H9 (cell line): ENCODE measurements at regions not wholly inside any gene's neighbourhood (a gene's known extent, or its start where the extent isn't known, plus 50 kb on each side); places are given as distances from the start of the nearest gene placed in this dataset.
A peak's percentile ranks its signal among the peaks of the same experiment; 100 is the strongest.

Experiments used
- DNase-seq: peaks from one replicate; pipeline ENCODE4 v3.0.0-alpha.2; 2017
- H2AFZ ChIP-seq: one replicate; pipeline ENCODE4 v1.6.1; 2013; ENCODE audit warnings: mild to moderate bottlenecking, low read length, control low read depth, moderate library complexity
- H2AK5ac ChIP-seq: 2 replicates; pipeline ENCODE4 v1.6.1; 2013; ENCODE audit warnings: low read length, control low read depth, mixed read lengths; ENCODE audit not compliant: insufficient read length
- H2BK120ac ChIP-seq: one replicate; pipeline ENCODE4 v1.6.1; 2013; ENCODE audit warnings: low read depth, mild to moderate bottlenecking, low read length, control low read depth, inconsistent platforms; ENCODE audit not compliant: poor library complexity, severe bottlenecking
- H2BK12ac ChIP-seq: 2 replicates; pipeline ENCODE4 v1.6.1; 2013; ENCODE audit warnings: low read length, control low read depth, mixed read lengths, low read depth; ENCODE audit not compliant: insufficient read length
- H2BK15ac ChIP-seq: 2 replicates; pipeline ENCODE4 v1.6.1; 2013; ENCODE audit warnings: low read depth, low read length, control low read depth
- H2BK20ac ChIP-seq: one replicate; pipeline ENCODE4 v1.6.1; 2013; ENCODE audit warnings: low read depth, mild to moderate bottlenecking, low read length, control low read depth, inconsistent platforms; ENCODE audit not compliant: poor library complexity, severe bottlenecking
- H2BK5ac ChIP-seq: 2 replicates; pipeline ENCODE4 v1.6.1; 2013; ENCODE audit warnings: low read length, control low read depth, mixed read lengths; ENCODE audit not compliant: insufficient read length
- H3K14ac ChIP-seq: 2 replicates; pipeline ENCODE4 v1.6.1; 2013; ENCODE audit warnings: low read length, control low read depth; ENCODE audit not compliant: insufficient read depth
- H3K18ac ChIP-seq: 2 replicates; pipeline ENCODE4 v1.6.1; 2013; ENCODE audit warnings: low read depth, mild to moderate bottlenecking, mixed read lengths, low read length, control low read depth; ENCODE audit not compliant: insufficient read length
- H3K23ac ChIP-seq: 2 replicates; pipeline ENCODE4 v1.6.1; 2013; ENCODE audit warnings: low read length, control low read depth, mixed read lengths, low read depth; ENCODE audit not compliant: insufficient read length
- H3K23me2 ChIP-seq: 2 replicates; pipeline ENCODE4 v1.6.1; 2013; ENCODE audit warnings: low read depth, mild to moderate bottlenecking, mixed read lengths, low read length, control low read depth; ENCODE audit not compliant: insufficient read length, poor library complexity, severe bottlenecking
- H3K27ac ChIP-seq: 2 replicates; pipeline ENCODE4 v1.5.1; 2013; ENCODE audit warnings: low read length, control low read depth, mixed read lengths, low read depth; ENCODE audit not compliant: insufficient read length
- H3K27me3 ChIP-seq: 2 replicates; pipeline ENCODE4 v1.6.1; 2013; ENCODE audit warnings: low read length, control low read depth, inconsistent platforms; ENCODE audit not compliant: insufficient read depth
- H3K4ac ChIP-seq: 2 replicates; pipeline ENCODE4 v1.6.1; 2013; ENCODE audit warnings: low read depth, mild to moderate bottlenecking, control low read depth, inconsistent platforms, low read length, moderate library complexity
- H3K4me1 ChIP-seq: 2 replicates; pipeline ENCODE4 v1.6.1; 2013; ENCODE audit warnings: low read length, control low read depth, inconsistent platforms; ENCODE audit not compliant: insufficient read depth
- H3K4me2 ChIP-seq: 2 replicates; pipeline ENCODE4 v1.6.1; 2013; ENCODE audit warnings: low read length, control low read depth, mixed read lengths; ENCODE audit not compliant: insufficient read length, insufficient read depth
- H3K56ac ChIP-seq: 2 replicates; pipeline ENCODE4 v1.6.1; 2013; ENCODE audit warnings: low read depth, mild to moderate bottlenecking, mixed read lengths, low read length, control low read depth; ENCODE audit not compliant: insufficient read length
- H3K79me1 ChIP-seq: 2 replicates; pipeline ENCODE4 v1.6.1; 2013; ENCODE audit warnings: low read depth, mild to moderate bottlenecking, moderate library complexity, low read length, control low read depth, inconsistent platforms; ENCODE audit not compliant: insufficient read depth, poor library complexity, severe bottlenecking
- H3K79me2 ChIP-seq: 2 replicates; pipeline ENCODE4 v1.6.1; 2013; ENCODE audit warnings: low read length, control low read depth, inconsistent platforms; ENCODE audit not compliant: insufficient read depth
- H3K9ac ChIP-seq: 2 replicates; pipeline ENCODE4 v1.6.1; 2013; ENCODE audit warnings: low read length, control low read depth, mixed read lengths; ENCODE audit not compliant: insufficient read length; ENCODE audit errors: extremely low read depth
- H3K9me3 ChIP-seq: one replicate; pipeline ENCODE4 v1.6.1; 2013; ENCODE audit warnings: low read depth, low read length, inconsistent platforms; ENCODE audit not compliant: control insufficient read depth
- H3T11ph ChIP-seq: one replicate; pipeline ENCODE4 v1.6.1; 2013; ENCODE audit warnings: mild to moderate bottlenecking, low read length, control low read depth, inconsistent platforms
- H4K20me1 ChIP-seq: one replicate; pipeline ENCODE4 v1.6.1; 2013; ENCODE audit not compliant: control insufficient read depth, insufficient read length, insufficient read depth
- H4K5ac ChIP-seq: 2 replicates; pipeline ENCODE4 v1.6.1; 2013; ENCODE audit warnings: low read depth, mild to moderate bottlenecking, mixed read lengths, low read length, control low read depth; ENCODE audit not compliant: insufficient read length
- H4K8ac ChIP-seq: replicated peaks from 2 replicates; pipeline ENCODE4 v1.6.1; 2013; ENCODE audit warnings: low read length, control low read depth, mixed read lengths, low read depth; ENCODE audit not compliant: insufficient read length
- H4K91ac ChIP-seq: 2 replicates; pipeline ENCODE4 v1.6.1; 2013; ENCODE audit warnings: low read depth, mild to moderate bottlenecking, moderate library complexity, mixed read lengths, low read length, control low read depth; ENCODE audit not compliant: insufficient read length
- H3K27ac Mint-ChIP-seq, 3 experiments: 2 replicates in 2 of 3; 3 replicates in 1 of 3; pipeline ENCODE4 v1.8.0; 2020 to 2021; ENCODE audit warnings: mixed read lengths in 3 of 3, mild to moderate bottlenecking in 1 of 3, moderate library complexity in 1 of 3
- H3K27me3 Mint-ChIP-seq: 2 replicates; pipeline ENCODE4 v1.8.0; 2021; ENCODE audit warnings: low read depth, mild to moderate bottlenecking, moderate library complexity, mixed read lengths
- H3K36me3 Mint-ChIP-seq, 3 experiments: 2 replicates in 2 of 3; 3 replicates in 1 of 3; pipeline ENCODE4 v1.8.0; 2020 to 2021; ENCODE audit warnings: low read depth in 3 of 3, mixed read lengths in 3 of 3; ENCODE audit not compliant: insufficient read depth in 1 of 3
- H3K4me1 Mint-ChIP-seq, 2 experiments: 2 replicates each; pipeline ENCODE4 v1.8.0; 2020; ENCODE audit warnings: mixed read lengths in 2 of 2
- H3K4me3 Mint-ChIP-seq, 2 experiments: 2 replicates in 1 of 2; 3 replicates in 1 of 2; pipeline ENCODE4 v1.8.0; 2020 to 2021; ENCODE audit warnings: mild to moderate bottlenecking in 2 of 2, mixed read lengths in 2 of 2, moderate library complexity in 1 of 2
- H3K9me3 Mint-ChIP-seq, 2 experiments: 2 replicates in 1 of 2; 3 replicates in 1 of 2; pipeline ENCODE4 v1.8.0; 2020; ENCODE audit warnings: mild to moderate bottlenecking in 2 of 2, mixed read lengths in 2 of 2, moderate library complexity in 1 of 2
- CTCF ChIP-seq: fragments of 200-600 bp; sonication (generic); conservative IDR thresholded peaks from 3 replicates; pipeline ENCODE4 v1.8.0; 2021; ENCODE audit warnings: antibody characterized with exemption, mild to moderate bottlenecking
- WGBS: extraction: QIAGEN DNeasy Blood & Tissue Kit; methylation state at CpG from one replicate; pipeline ENCODE4 v1.1.7; 2013; ENCODE audit warnings: missing lambda C conversion rate, low lambda C conversion rate, mixed read lengths; ENCODE audit not compliant: insufficient read length; ENCODE audit errors: extremely low coverage; 5-methylcytosine and 5-hydroxymethylcytosine counted together

GRCh38 chr19:30167976-30168635, 204.1 kb upstream of the ZNF536 start:
- Mint-ChIP-seq H3K4me1 (peaks cover 0 to 4% of the 10 kb centered on the region in 2 experiments; a peak in 1 of 4 replicates), H3K27ac (peak overlapping the region in 1 of 3 experiments; percentile 57; a peak in 2 of 7 replicates), H3K4me3 (no peak overlapping the region), H3K27me3 (no peaks in the 10 kb centered on the region; the same call in none of the 2 replicates), H3K36me3 (no peaks in the 10 kb centered on the region), H3K9me3 (no peaks in the 10 kb centered on the region)
- Histone ChIP-seq H2BK5ac (no peak overlapping the region), H3K23ac (no peak overlapping the region), H2AFZ (no peak overlapping the region), H3K27ac (no peak overlapping the region), H3K79me1 (no peaks in the 10 kb centered on the region), H2BK15ac (no peak overlapping the region), H3K4me2 (no peak overlapping the region), H4K5ac (no peak overlapping the region), H4K91ac (no peak overlapping the region), H3K56ac (no peak overlapping the region), H2BK120ac (no peak overlapping the region), H4K8ac (no peak overlapping the region), H3K4ac (no peak overlapping the region), H3K18ac (no peak overlapping the region), H3K4me1 (no peaks in the 10 kb centered on the region), H3K27me3 (no peaks in the 10 kb centered on the region), H3T11ph (no peak overlapping the region), H3K9ac (no peak overlapping the region), H2BK20ac (no peak overlapping the region), H3K14ac (peak overlapping the region; percentile 24; the same call in 1 of the 2 replicates), H3K23me2 (no peaks in the 10 kb centered on the region), H3K79me2 (no peaks in the 10 kb centered on the region), H3K9me3 (no peaks in the 10 kb centered on the region), H2AK5ac (no peak overlapping the region), H4K20me1 (no peaks in the 10 kb centered on the region), H2BK12ac (no peak overlapping the region)
- no CpG with 5 or more reads among the region's 13 CpGs for WGBS
- DNase-seq = no peak
- TF ChIP-seq CTCF = no peak
